ENCODE measurements at regions not wholly inside any gene's neighbourhood (a gene's known extent, or its start where the extent isn't known, plus 50 kb on each side); places are given as distances from the start of the nearest gene placed in this dataset.
"Not testable (repeated sequence)": the region's sequence is repeated elsewhere in the genome, so short reads cannot be mapped to it uniquely, and the experiment has no call there.

- not testable (repeated sequence) for H3K9ac ChIP-seq (ENCODE audit: low read depth, low read length); H3K27me3 ChIP-seq (ENCODE audit: control insufficient read depth, insufficient read depth, low read length); H3K4me3 ChIP-seq (ENCODE audit: low read length); H3K36me3 ChIP-seq (ENCODE audit: insufficient read depth, low read length); H3K9me3 ChIP-seq (replicated peaks; ENCODE audit: low read length); H3K4me1 ChIP-seq (ENCODE audit: control insufficient read depth, insufficient read depth, low read length); H3K4me2 ChIP-seq (ENCODE audit: low read length)
Observed at GRCh38 chr2:131824986-131825385, 297.3 kb downstream of the CCDC74A start.

GRCh38 chr2:131827481-131828163, 299.9 kb downstream of the CCDC74A start:
- Histone ChIP-seq H3K36me3 (ENCODE audit: insufficient read depth, low read length) (no peaks in the 10 kb centered on the region), H3K4me1 (ENCODE audit: control insufficient read depth, insufficient read depth, low read length) (no peaks in the 10 kb centered on the region), H3K4me3 (ENCODE audit: low read length) (no peak overlapping the region), H3K9ac (ENCODE audit: low read depth, low read length) (no peak overlapping the region), H3K4me2 (ENCODE audit: low read length) (no peak overlapping the region), H3K27me3 (ENCODE audit: control insufficient read depth, insufficient read depth, low read length) (no peaks in the 10 kb centered on the region), H3K9me3 (replicated peaks; ENCODE audit: low read length) (no peaks in the 10 kb centered on the region)

GRCh38 chr2:131828164-131828561, 300.5 kb downstream of the CCDC74A start:
- Histone ChIP-seq H3K9me3 (replicated peaks; ENCODE audit: low read length) (no peaks in the 10 kb centered on the region), H3K27me3 (ENCODE audit: control insufficient read depth, insufficient read depth, low read length) (no peaks in the 10 kb centered on the region), H3K4me3 (ENCODE audit: low read length) (no peak overlapping the region), H3K4me1 (ENCODE audit: control insufficient read depth, insufficient read depth, low read length) (no peaks in the 10 kb centered on the region), H3K4me2 (ENCODE audit: low read length) (no peak overlapping the region), H3K9ac (ENCODE audit: low read depth, low read length) (no peak overlapping the region), H3K36me3 (ENCODE audit: insufficient read depth, low read length) (no peaks in the 10 kb centered on the region)

- not testable (repeated sequence) for H3K4me3 ChIP-seq (ENCODE audit: low read length); H3K9ac ChIP-seq (ENCODE audit: low read depth, low read length); H3K9me3 ChIP-seq (replicated peaks; ENCODE audit: low read length); H3K4me1 ChIP-seq (ENCODE audit: control insufficient read depth, insufficient read depth, low read length); H3K4me2 ChIP-seq (ENCODE audit: low read length); H3K27me3 ChIP-seq (ENCODE audit: control insufficient read depth, insufficient read depth, low read length); H3K36me3 ChIP-seq (ENCODE audit: insufficient read depth, low read length)
Observed at GRCh38 chr2:131828633-131829455, 301.2 kb downstream of the CCDC74A start.

GRCh38 chr2:131829456-131830241, 302.0 kb downstream of the CCDC74A start:
- H3K27me3 ChIP-seq (ENCODE audit: control insufficient read depth, insufficient read depth, low read length); H3K4me1 ChIP-seq (ENCODE audit: control insufficient read depth, insufficient read depth, low read length); H3K4me3 ChIP-seq (ENCODE audit: low read length); H3K9ac ChIP-seq (ENCODE audit: low read depth, low read length); H3K36me3 ChIP-seq (ENCODE audit: insufficient read depth, low read length); H3K9me3 ChIP-seq (replicated peaks; ENCODE audit: low read length); H3K4me2 ChIP-seq (ENCODE audit: low read length): not testable (repeated sequence)

GRCh38 chr2:131830242-131830945, 302.7 kb downstream of the CCDC74A start:
- not testable (repeated sequence) for H3K36me3 ChIP-seq (ENCODE audit: insufficient read depth, low read length); H3K9me3 ChIP-seq (replicated peaks; ENCODE audit: low read length)

GRCh38 chr2:131830946-131831310, 303.2 kb downstream of the CCDC74A start:
- not testable (repeated sequence) for H3K9me3 ChIP-seq (replicated peaks; ENCODE audit: low read length); H3K4me2 ChIP-seq (ENCODE audit: low read length); H3K4me1 ChIP-seq (ENCODE audit: control insufficient read depth, insufficient read depth, low read length); H3K36me3 ChIP-seq (ENCODE audit: insufficient read depth, low read length); H3K9ac ChIP-seq (ENCODE audit: low read depth, low read length); H3K27me3 ChIP-seq (ENCODE audit: control insufficient read depth, insufficient read depth, low read length); H3K4me3 ChIP-seq (ENCODE audit: low read length)

More at GRCh38 chr2:131830242-131830945, 302.7 kb downstream of the CCDC74A start:
- H3K4me2 ChIP-seq (ENCODE audit: low read length); H3K4me3 ChIP-seq (ENCODE audit: low read length); H3K9ac ChIP-seq (ENCODE audit: low read depth, low read length); H3K4me1 ChIP-seq (ENCODE audit: control insufficient read depth, insufficient read depth, low read length); H3K27me3 ChIP-seq (ENCODE audit: control insufficient read depth, insufficient read depth, low read length): not testable (repeated sequence)

- H3K9ac ChIP-seq (ENCODE audit: low read depth, low read length); H3K4me1 ChIP-seq (ENCODE audit: control insufficient read depth, insufficient read depth, low read length); H3K4me3 ChIP-seq (ENCODE audit: low read length); H3K4me2 ChIP-seq (ENCODE audit: low read length); H3K9me3 ChIP-seq (replicated peaks; ENCODE audit: low read length); H3K36me3 ChIP-seq (ENCODE audit: insufficient read depth, low read length); H3K27me3 ChIP-seq (ENCODE audit: control insufficient read depth, insufficient read depth, low read length): not testable (repeated sequence)
Observed at GRCh38 chr2:131831450-131832208, 303.9 kb downstream of the CCDC74A start.

- H3K4me2 ChIP-seq (ENCODE audit: low read length); H3K36me3 ChIP-seq (ENCODE audit: insufficient read depth, low read length); H3K4me1 ChIP-seq (ENCODE audit: control insufficient read depth, insufficient read depth, low read length); H3K9ac ChIP-seq (ENCODE audit: low read depth, low read length); H3K4me3 ChIP-seq (ENCODE audit: low read length); H3K9me3 ChIP-seq (replicated peaks; ENCODE audit: low read length); H3K27me3 ChIP-seq (ENCODE audit: control insufficient read depth, insufficient read depth, low read length): not testable (repeated sequence)
Observed at GRCh38 chr2:131832209-131832780, 304.6 kb downstream of the CCDC74A start.

GRCh38 chr2:131832917-131833316, 305.2 kb downstream of the CCDC74A start:
- not testable (repeated sequence) for H3K4me2 ChIP-seq (ENCODE audit: low read length)

More at GRCh38 chr2:131832917-131833316, 305.2 kb downstream of the CCDC74A start:
- H3K36me3 ChIP-seq (ENCODE audit: insufficient read depth, low read length); H3K9ac ChIP-seq (ENCODE audit: low read depth, low read length); H3K4me1 ChIP-seq (ENCODE audit: control insufficient read depth, insufficient read depth, low read length); H3K4me3 ChIP-seq (ENCODE audit: low read length); H3K9me3 ChIP-seq (replicated peaks; ENCODE audit: low read length); H3K27me3 ChIP-seq (ENCODE audit: control insufficient read depth, insufficient read depth, low read length): not testable (repeated sequence)
